ENCODE measurements at regions not wholly inside any gene's neighbourhood (a gene's known extent, or its start where the extent isn't known, plus 50 kb on each side); places are given as distances from the start of the nearest gene placed in this dataset.

DNA sequence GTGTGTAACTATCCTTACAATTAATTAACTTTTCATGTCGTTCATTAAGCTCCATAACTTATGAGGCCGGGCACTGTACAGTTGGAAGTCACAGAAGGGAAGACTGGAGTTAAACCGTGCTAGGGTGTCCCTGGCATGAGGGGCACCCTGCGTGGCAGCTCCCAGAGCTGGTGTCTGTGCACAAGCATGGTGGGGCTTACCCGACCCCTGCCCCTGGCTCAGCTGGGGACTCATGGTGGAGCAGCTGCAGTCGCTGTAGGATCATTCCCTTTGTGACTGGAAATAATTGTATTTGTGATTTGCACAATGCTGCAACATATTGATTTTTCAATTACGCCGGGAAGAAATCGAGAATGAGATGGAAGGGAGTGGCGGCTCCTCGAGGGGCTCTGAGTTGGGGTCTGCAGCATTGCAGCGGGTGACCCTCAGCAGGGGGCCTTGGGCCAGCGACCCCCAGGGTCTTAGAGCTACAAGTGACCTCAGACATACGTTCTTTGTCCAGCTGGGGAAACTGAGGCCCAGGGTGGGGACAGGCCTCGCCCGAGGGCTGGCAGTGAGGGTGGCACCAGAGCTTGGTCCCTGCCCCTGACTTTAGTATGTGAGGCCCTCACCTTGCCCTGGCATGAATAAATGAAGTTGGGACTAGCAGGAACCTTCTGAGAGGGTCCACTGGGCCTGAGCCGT lies 125.4 kb downstream of the KIF26A start:
- H3K9me3 ChIP-seq (ENCODE audit: control insufficient read depth, insufficient read depth, low read length): no peaks in the 10 kb centered on the region

DNA sequence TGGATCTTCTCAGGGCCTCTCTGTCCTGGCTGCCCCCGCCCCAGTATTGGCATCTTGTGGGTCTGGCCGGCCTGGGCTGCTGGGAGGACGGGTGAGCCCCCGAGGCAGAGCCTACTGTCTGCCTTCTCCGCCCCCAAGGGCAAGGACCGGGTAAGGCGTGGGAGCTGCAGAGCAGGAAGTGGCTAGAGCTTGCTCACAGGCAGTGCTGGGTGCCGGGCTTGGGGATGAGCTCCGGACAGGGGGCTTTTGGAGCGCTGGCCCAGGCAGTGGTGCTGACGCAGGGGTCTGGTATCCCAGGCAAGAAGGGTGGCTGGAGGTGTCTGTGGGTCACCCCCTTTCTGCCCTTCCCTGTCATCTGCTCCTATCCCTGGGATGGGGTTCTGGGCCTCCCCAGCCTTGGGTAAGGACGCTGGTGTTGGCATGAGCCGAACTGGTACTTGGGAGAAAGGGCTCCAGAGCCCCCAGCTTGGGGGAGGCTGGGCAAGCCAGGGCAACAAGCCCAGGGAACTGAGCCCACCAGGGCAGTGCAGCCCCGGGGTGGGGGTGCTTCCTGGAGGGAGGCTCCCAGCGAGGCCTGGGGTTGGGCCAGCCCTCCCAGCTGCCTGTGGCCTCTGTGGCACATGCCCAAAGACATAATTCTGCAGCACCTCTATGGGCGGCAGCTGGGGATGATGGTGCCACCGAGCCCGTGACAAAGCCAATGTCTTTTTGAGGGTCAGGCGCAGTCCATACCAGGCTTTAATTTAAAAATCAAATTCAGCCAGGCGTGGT lies 126.3 kb downstream of the KIF26A start:
- no peaks in the 10 kb centered on the region for H3K36me3 ChIP-seq (ENCODE audit: control insufficient read depth, insufficient read depth, low read length)
- DNase-seq: no peak
- intact Hi-C loops (cut with micrococcal nuclease): no loop called here
- Mint-ChIP-seq H3K36me3 (no peaks in the 10 kb centered on the region), H3K4me1 (no peaks in the 10 kb centered on the region), H3K27ac (no peak overlapping the region), H3K9me3 (no peaks in the 10 kb centered on the region), H3K4me3 (no peak overlapping the region), H3K27me3 (ENCODE audit: low read depth in 2 of 2) (peaks cover 0 to 10% of the 10 kb centered on the region in 2 donors)
- no peaks in the 10 kb centered on the region for H3K27me3 ChIP-seq (ENCODE audit: control insufficient read depth, insufficient read depth, low read length)
- ATAC-seq: no peak
- H3K27ac ChIP-seq (ENCODE audit: low read length): no peak overlapping the region
- no peak overlapping the region for H3K4me3 ChIP-seq (ENCODE audit: low read length)
- WGBS (ENCODE audit: insufficient coverage): 82% methylated on average over 20 of the region's 20 CpGs
- no peaks in the 10 kb centered on the region for H3K4me1 ChIP-seq (ENCODE audit: control insufficient read depth, insufficient read depth, low read length)
- TF ChIP-seq, protein P1, sequence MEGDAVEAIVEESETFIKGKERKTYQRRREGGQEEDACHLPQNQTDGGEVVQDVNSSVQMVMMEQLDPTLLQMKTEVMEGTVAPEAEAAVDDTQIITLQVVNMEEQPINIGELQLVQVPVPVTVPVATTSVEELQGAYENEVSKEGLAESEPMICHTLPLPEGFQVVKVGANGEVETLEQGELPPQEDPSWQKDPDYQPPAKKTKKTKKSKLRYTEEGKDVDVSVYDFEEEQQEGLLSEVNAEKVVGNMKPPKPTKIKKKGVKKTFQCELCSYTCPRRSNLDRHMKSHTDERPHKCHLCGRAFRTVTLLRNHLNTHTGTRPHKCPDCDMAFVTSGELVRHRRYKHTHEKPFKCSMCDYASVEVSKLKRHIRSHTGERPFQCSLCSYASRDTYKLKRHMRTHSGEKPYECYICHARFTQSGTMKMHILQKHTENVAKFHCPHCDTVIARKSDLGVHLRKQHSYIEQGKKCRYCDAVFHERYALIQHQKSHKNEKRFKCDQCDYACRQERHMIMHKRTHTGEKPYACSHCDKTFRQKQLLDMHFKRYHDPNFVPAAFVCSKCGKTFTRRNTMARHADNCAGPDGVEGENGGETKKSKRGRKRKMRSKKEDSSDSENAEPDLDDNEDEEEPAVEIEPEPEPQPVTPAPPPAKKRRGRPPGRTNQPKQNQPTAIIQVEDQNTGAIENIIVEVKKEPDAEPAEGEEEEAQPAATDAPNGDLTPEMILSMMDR (IDR thresholded peaks at IDR 0.05): no peak
- H3K9me3 ChIP-seq (ENCODE audit: control insufficient read depth, insufficient read depth, low read length): no peaks in the 10 kb centered on the region

More for the DNA sequence above, 125.4 kb downstream of the KIF26A start:
- Histone ChIP-seq H3K4me1 (ENCODE audit: control insufficient read depth, insufficient read depth, low read length) (no peaks in the 10 kb centered on the region), H3K36me3 (ENCODE audit: control insufficient read depth, insufficient read depth, low read length) (no peaks in the 10 kb centered on the region), H3K27ac (ENCODE audit: low read length) (no peak overlapping the region), H3K27me3 (ENCODE audit: control insufficient read depth, insufficient read depth, low read length) (no peaks in the 10 kb centered on the region), H3K4me3 (ENCODE audit: low read length) (no peak overlapping the region)
- no peak overlapping the region for H3K4me3 Mint-ChIP-seq
- 87% methylated on average over 17 of the region's 17 CpGs for WGBS (ENCODE audit: insufficient coverage)
- ATAC-seq (no peak), DNase-seq (no peak)
- peaks cover 0 to 6% of the 10 kb centered on the region in 2 donors for H3K27me3 Mint-ChIP-seq (ENCODE audit: low read depth in 2 of 2)
- no peaks in the 10 kb centered on the region for H3K4me1 Mint-ChIP-seq
- no peak overlapping the region for H3K27ac Mint-ChIP-seq
- no peaks in the 10 kb centered on the region for H3K9me3 Mint-ChIP-seq
- TF ChIP-seq, protein P1 (IDR thresholded peaks at IDR 0.05): no peak
- intact Hi-C loops (cut with micrococcal nuclease): no loop called here
- H3K36me3 Mint-ChIP-seq: no peaks in the 10 kb centered on the region

DNA sequence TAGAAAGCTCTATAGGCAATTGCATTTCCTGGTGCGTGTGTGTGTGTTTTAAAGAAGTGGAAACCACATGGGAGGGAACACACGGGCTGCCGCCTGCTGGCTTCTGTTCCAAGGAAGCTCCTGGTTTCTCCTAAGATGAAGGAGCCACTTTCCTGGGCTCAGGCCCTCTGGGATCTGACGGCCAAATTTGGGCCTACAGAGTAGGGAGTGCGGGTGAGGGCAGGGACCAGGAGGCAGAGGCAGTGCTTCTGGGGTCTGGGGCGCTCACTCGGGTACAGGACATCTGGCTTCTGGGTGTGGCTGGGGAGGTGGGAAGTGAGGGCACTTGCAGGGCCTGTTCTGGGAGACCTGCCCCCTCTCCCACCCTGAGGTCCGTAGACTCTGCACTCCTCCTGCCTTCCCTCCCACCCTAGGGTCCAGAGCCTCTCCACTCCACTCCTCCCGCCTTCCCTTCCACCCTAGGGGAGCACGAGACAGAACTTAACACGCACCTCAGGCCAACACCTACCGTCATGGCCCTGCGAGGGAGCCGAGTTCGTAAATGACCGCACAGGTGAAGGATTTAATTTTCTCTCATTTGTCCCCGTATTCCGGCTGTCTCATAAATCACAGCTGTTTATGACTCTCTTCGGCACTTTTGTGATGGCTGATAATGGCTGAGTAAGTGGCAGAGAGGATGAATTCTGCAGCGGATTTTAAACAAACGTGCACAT lies 127.7 kb downstream of the KIF26A start:
- Histone ChIP-seq H3K36me3 (ENCODE audit: control insufficient read depth, insufficient read depth, low read length) (no peaks in the 10 kb centered on the region), H3K9me3 (ENCODE audit: control insufficient read depth, insufficient read depth, low read length) (no peaks in the 10 kb centered on the region), H3K27me3 (ENCODE audit: control insufficient read depth, insufficient read depth, low read length) (no peaks in the 10 kb centered on the region), H3K4me3 (ENCODE audit: low read length) (no peak overlapping the region), H3K4me1 (ENCODE audit: control insufficient read depth, insufficient read depth, low read length) (no peaks in the 10 kb centered on the region), H3K27ac (ENCODE audit: low read length) (no peak overlapping the region)
- intact Hi-C loops (cut with micrococcal nuclease): no loop called here
- no peak for ATAC-seq
- 85% methylated on average over 19 of the region's 21 CpGs for WGBS (ENCODE audit: insufficient coverage)
- Mint-ChIP-seq H3K9me3 (no peaks in the 10 kb centered on the region), H3K36me3 (no peaks in the 10 kb centered on the region), H3K27me3 (ENCODE audit: low read depth in 2 of 2) (peaks cover 0 to 7% of the 10 kb centered on the region in 2 donors), H3K4me3 (no peak overlapping the region), H3K27ac (no peak overlapping the region), H3K4me1 (no peaks in the 10 kb centered on the region)
- TF ChIP-seq, protein P1 (IDR thresholded peaks at IDR 0.05): no peak
- DNase-seq: no peak
